WTC11 (cell line): ENCODE measurements at regions not wholly inside any gene's neighbourhood (a gene's known extent, or its start where the extent isn't known, plus 50 kb on each side); places are given as distances from the start of the nearest gene placed in this dataset.

ENCODE experiments used
- ATAC-seq: fragments of 200-7000 bp; cut with Tn5 transposase; 2 replicates; pipeline ENCODE4 v1.10.0; 2021; ENCODE audit warnings: mild to moderate bottlenecking, moderate library complexity
- CTCF ChIA-PET: fragments of 300-600 bp; sonication (Branson Sonifier 250); formaldehyde crosslinking; loops from one replicate; lab custom pipeline; 2021; ENCODE audit warnings: antibody characterized with exemption; lab: Charles Lee
- POLR2A ChIA-PET: fragments of 350-600 bp; sonication (Branson Sonifier 250); formaldehyde crosslinking; loops from one replicate; lab custom pipeline; 2021; ENCODE audit warnings: antibody characterized with exemption; lab: Charles Lee
- DNase-seq: peaks from one replicate; pipeline ENCODE4 v3.0.0; 2021; ENCODE audit warnings: low spot score
- H3K27ac Mint-ChIP-seq: 2 replicates; pipeline ENCODE4 v1.8.0; 2021; ENCODE audit warnings: mixed read lengths
- H3K27me3 Mint-ChIP-seq: 2 replicates; pipeline ENCODE4 v1.8.0; 2021; ENCODE audit warnings: low read depth, mild to moderate bottlenecking, moderate library complexity, mixed read lengths
- H3K36me3 Mint-ChIP-seq: 2 replicates; pipeline ENCODE4 v1.8.0; 2021; ENCODE audit warnings: mixed read lengths
- H3K4me1 Mint-ChIP-seq: 2 replicates; pipeline ENCODE4 v1.8.0; 2022; ENCODE audit warnings: mixed read lengths
- H3K4me3 Mint-ChIP-seq: 2 replicates; pipeline ENCODE4 v1.8.0; 2021; ENCODE audit warnings: mild to moderate bottlenecking, moderate library complexity, mixed read lengths
- H3K9me3 Mint-ChIP-seq: 2 replicates; pipeline ENCODE4 v1.8.0; 2021; ENCODE audit warnings: mixed read lengths
- AR ChIP-seq: fragments of 250-450 bp; sonication (Bioruptor Pico); IDR thresholded peaks from 2 replicates; pipeline ENCODE4 v1.9.0; 2021; ENCODE audit warnings: mild to moderate bottlenecking
- CREM ChIP-seq: sonication (generic); formaldehyde crosslinking; IDR thresholded peaks from 2 replicates; pipeline ENCODE4 v1.8.1; 2022; ENCODE audit warnings: mild to moderate bottlenecking, missing genetic modification reagents, moderate library complexity
- CTCF ChIP-seq: fragments of 200-600 bp; IDR thresholded peaks from 2 replicates; pipeline ENCODE4 v1.8.0; 2022; ENCODE audit warnings: antibody characterized with exemption
- ERG ChIP-seq: fragments of 250-450 bp; sonication (Bioruptor Pico); IDR thresholded peaks from 2 replicates; pipeline ENCODE4 v1.8.0; 2021; ENCODE audit warnings: mild to moderate bottlenecking
- GABPB1 ChIP-seq: sonication (generic); formaldehyde crosslinking; IDR thresholded peaks from 2 replicates; pipeline ENCODE4 v1.8.1; 2023; ENCODE audit warnings: mild to moderate bottlenecking, missing genetic modification reagents
- STAT6 ChIP-seq: sonication (generic); formaldehyde crosslinking; conservative IDR thresholded peaks from 2 replicates; pipeline ENCODE4 v1.8.1; 2023; ENCODE audit warnings: mild to moderate bottlenecking, low read depth, missing genetic modification reagents, moderate library complexity
- TEAD4 ChIP-seq: sonication (generic); formaldehyde crosslinking; IDR thresholded peaks from 2 replicates; pipeline ENCODE4 v1.8.0; 2022; ENCODE audit warnings: mild to moderate bottlenecking, missing genetic modification reagents
- TP53 ChIP-seq: sonication (generic); formaldehyde crosslinking; IDR thresholded peaks from 2 replicates; pipeline ENCODE4 v1.8.1; 2023; ENCODE audit warnings: mild to moderate bottlenecking, missing genetic modification reagents
- ZNF281 ChIP-seq: sonication (generic); formaldehyde crosslinking; IDR thresholded peaks from 2 replicates; pipeline ENCODE4 v1.8.0; 2023; ENCODE audit warnings: mild to moderate bottlenecking, missing genetic modification reagents
- ZNF416 ChIP-seq: fragments of 250-450 bp; sonication (Bioruptor Pico); IDR thresholded peaks from 2 replicates; pipeline ENCODE4 v1.9.0; 2021; ENCODE audit warnings: mild to moderate bottlenecking, inconsistent platforms
- ZNF425 ChIP-seq: fragments of 250-450 bp; sonication (Bioruptor Pico); conservative IDR thresholded peaks from 2 replicates; pipeline ENCODE4 v1.9.0; 2021; ENCODE audit warnings: mild to moderate bottlenecking
- ZNF512 ChIP-seq: sonication (generic); formaldehyde crosslinking; IDR thresholded peaks from 2 replicates; pipeline ENCODE4 v1.8.1; 2022; ENCODE audit warnings: missing genetic modification reagents, borderline replicate concordance

GRCh38 chr3:5767304-5767703 is 579.8 kb downstream of the EDEM1 start:
- Mint-ChIP-seq H3K4me1 (no peaks in the 10 kb centered on the region), H3K4me3 (no peak overlapping the region), H3K36me3 (peaks cover 15% of the 10 kb centered on the region), H3K9me3 (peaks cover 55% of the 10 kb centered on the region), H3K27me3 (peaks cover 3% of the 10 kb centered on the region; the same call in 1 of the 2 replicates), H3K27ac (no peak overlapping the region)
- CTCF ChIA-PET = no interaction called here
- TF ChIP-seq STAT6 (CRISPR knock-in tag) (no peak), TEAD4 (CRISPR knock-in tag) (no peak)
- POLR2A ChIA-PET = no interaction called here
- DNase-seq (no peak), ATAC-seq (no peak)

GRCh38 chr3:5768281-5768945 is 580.9 kb downstream of the EDEM1 start:
- DNase-seq (no peak), ATAC-seq (no peak)
- peaks cover 3% of the 10 kb centered on the region; the same call in 1 of the 2 replicates for H3K27me3 Mint-ChIP-seq
- H3K4me1 Mint-ChIP-seq = no peaks in the 10 kb centered on the region
- no peak overlapping the region for H3K27ac Mint-ChIP-seq
- H3K4me3 Mint-ChIP-seq = no peak overlapping the region
- POLR2A ChIA-PET = no interaction called here
- CTCF ChIA-PET = no interaction called here
- TF ChIP-seq ZNF425 (CRISPR knock-in tag) (no peak), CTCF (no peak), TP53 (no peak), GABPB1 (no peak)
- H3K9me3 Mint-ChIP-seq = peaks cover 50% of the 10 kb centered on the region
- H3K36me3 Mint-ChIP-seq = peaks cover 17% of the 10 kb centered on the region

GRCh38 chr3:5769825-5770224 is 582.3 kb downstream of the EDEM1 start:
- no peak for ATAC-seq
- H3K4me1 Mint-ChIP-seq = no peaks in the 10 kb centered on the region
- CTCF ChIA-PET = no interaction called here
- peaks cover 26% of the 10 kb centered on the region for H3K36me3 Mint-ChIP-seq
- peaks cover 3% of the 10 kb centered on the region; the same call in 1 of the 2 replicates for H3K27me3 Mint-ChIP-seq
- no peak overlapping the region for H3K27ac Mint-ChIP-seq
- no peak for DNase-seq
- H3K9me3 Mint-ChIP-seq = peaks cover 58% of the 10 kb centered on the region
- POLR2A ChIA-PET = no interaction called here
- no peak overlapping the region for H3K4me3 Mint-ChIP-seq
- TF ChIP-seq ZNF416 (no peak), ERG (CRISPR knock-in tag) (no peak), AR (CRISPR knock-in tag) (no peak), ZNF425 (CRISPR knock-in tag) (no peak), ZNF512 (CRISPR knock-in tag) (no peak), ZNF281 (no peak), CREM (no peak)
